K562 (cell line): ENCODE measurements at regions not wholly inside any gene's neighbourhood (a gene's known extent, or its start where the extent isn't known, plus 50 kb on each side); places are given as distances from the start of the nearest gene placed in this dataset.

Experiments
- ATAC-seq: fragments of 200-7000 bp; cut with Tn5 transposase; 3 replicates; pipeline ENCODE4 v1.9.1; 2020; ENCODE audit warnings: moderate library complexity
- BruUV-seq: library from RNA; stranded (reverse); fragments of 400-500 nt; replicated peaks from 2 replicates; lab custom pipeline; 2021; lab: Mats Ljungman, UMichigan
- CTCF ChIA-PET: fragments of 300-600 bp; formaldehyde crosslinking; extraction: SDS; loops from one replicate; lab custom pipeline; 2021; ENCODE audit warnings: low intra/inter-chr PET ratio; lab: Yijun Ruan, JAX
- POLR2A ChIA-PET: fragments of 300-600, 350-650 bp; sonication (Branson Sonifier 250); formaldehyde crosslinking; extraction: SDS; loops from one replicate; lab custom pipeline; 2021; ENCODE audit warnings: antibody characterized with exemption, inconsistent platforms; lab: Yijun Ruan, JAX
- DNase-seq, 4 experiments: peaks; one replicate each; pipeline versions ENCODE4 v3.0.0 to v3.0.0-alpha.2; 2011 to 2018; ENCODE audit warnings: low spot score in 3 of 4, mixed read lengths in 3 of 4; ENCODE audit errors: extremely low read depth in 1 of 4
- FAIRE-seq: peaks from 2 replicates; lab custom pipeline; 2011; peaks lifted over from hg19 to GRCh38; lab: Jason Lieb, UNC
- H2AFZ ChIP-seq: 2 replicates; pipeline ENCODE4 v1.6.0; 2011; ENCODE audit warnings: low read depth, low read length, control low read depth, inconsistent platforms
- H3K27ac ChIP-seq: fragments of 200-600 bp; 3 replicates; pipeline ENCODE4 v1.8.0; 2011; ENCODE audit warnings: low read depth, mild to moderate bottlenecking, control low read depth, inconsistent platforms, low read length, moderate library complexity, mixed read lengths; ENCODE audit errors: extremely low read depth
- H3K27me3 ChIP-seq, 2 experiments: fragments of 300-600 bp in 1 of 2; 2 replicates in 1 of 2; 3 replicates in 1 of 2; pipeline versions ENCODE4 v1.6.0 to v1.8.0; 2011; ENCODE audit warnings: inconsistent platforms in 2 of 2, low read length in 2 of 2, mild to moderate bottlenecking in 1 of 2, mixed read lengths in 1 of 2, moderate library complexity in 1 of 2; ENCODE audit not compliant: control insufficient read depth in 2 of 2, insufficient read depth in 2 of 2
- H3K36me3 ChIP-seq: fragments of 300-600 bp; 3 replicates; pipeline ENCODE4 v1.8.0; 2011; ENCODE audit warnings: mild to moderate bottlenecking, low read length, inconsistent platforms; ENCODE audit not compliant: control insufficient read depth, insufficient read depth
- H3K4me1 ChIP-seq, 2 experiments: fragments of 200-600 bp in 1 of 2; replicated peaks in 1 of 2; 2 replicates in 1 of 2; 3 replicates in 1 of 2; pipeline versions ENCODE4 v1.5.1 to v1.8.0; 2011; ENCODE audit warnings: inconsistent platforms in 2 of 2, low read length in 2 of 2, mild to moderate bottlenecking in 1 of 2, mixed read lengths in 1 of 2, moderate library complexity in 1 of 2; ENCODE audit not compliant: control insufficient read depth in 2 of 2, insufficient read depth in 2 of 2
- H3K4me2 ChIP-seq: 2 replicates; pipeline ENCODE4 v1.6.1; 2011; ENCODE audit warnings: low read length, control low read depth, inconsistent platforms, mixed read lengths; ENCODE audit not compliant: insufficient read depth
- H3K4me3 ChIP-seq: fragments of 200-600 bp; sonication (generic), shearing (Covaris generic); 2 replicates; pipeline ENCODE4 v1.5.1; 2016; ENCODE audit warnings: control low read depth, inconsistent platforms
- H3K79me2 ChIP-seq: fragments of 200-600 bp; 3 replicates; pipeline ENCODE4 v1.8.0; 2011; ENCODE audit warnings: low read length, inconsistent platforms; ENCODE audit not compliant: control insufficient read depth, insufficient read depth
- H3K9ac ChIP-seq, 2 experiments: 2 replicates each; pipeline versions ENCODE4 v1.6.0 to v1.6.1; 2011; ENCODE audit warnings: low read depth in 2 of 2, low read length in 2 of 2, control low read depth in 1 of 2, inconsistent platforms in 1 of 2, mild to moderate bottlenecking in 1 of 2, mixed read lengths in 1 of 2; ENCODE audit not compliant: insufficient read depth in 1 of 2
- H3K9me1 ChIP-seq: one replicate; pipeline ENCODE4 v1.6.0; 2011; ENCODE audit warnings: inconsistent platforms, mild to moderate bottlenecking, low read length, moderate library complexity; ENCODE audit not compliant: control insufficient read depth, insufficient read depth
- H3K9me3 ChIP-seq: replicated peaks from 2 replicates; pipeline ENCODE4 v1.5.1; 2011; ENCODE audit warnings: low read depth, low read length, inconsistent platforms; ENCODE audit not compliant: control insufficient read depth, insufficient read depth
- H4K20me1 ChIP-seq: replicated peaks from 2 replicates; pipeline ENCODE4 v1.6.1; 2011; ENCODE audit warnings: low read length, inconsistent platforms, mixed read lengths; ENCODE audit not compliant: control insufficient read depth, insufficient read depth
- BCLAF1 ChIP-seq, 2 experiments: fragments of 450-650 bp in 1 of 2; IDR thresholded peaks; 2 replicates each; pipeline ENCODE4 v1.6.1; 2011 to 2017; ENCODE audit warnings: low read depth in 2 of 2, antibody characterized with exemption in 1 of 2, borderline replicate concordance in 1 of 2, low read length in 1 of 2, mild to moderate bottlenecking in 1 of 2, mixed read lengths in 1 of 2; ENCODE audit not compliant: control insufficient read depth in 1 of 2
- CEBPB ChIP-seq: fragments of 450-650 bp; IDR thresholded peaks from 2 replicates; pipeline ENCODE4 v1.6.1; 2016; ENCODE audit warnings: missing genetic modification characterization, missing compliant biosample characterization
- DPF2 ChIP-seq: fragments of 450-650 bp; IDR thresholded peaks from 2 replicates; pipeline ENCODE4 v1.6.1; 2016
- EGR1 ChIP-seq: fragments of 450-650 bp; conservative IDR thresholded peaks from 2 replicates; pipeline ENCODE4 v1.6.1; 2017; ENCODE audit warnings: mild to moderate bottlenecking
- FOXK2 ChIP-seq, 2 experiments: fragments of 450-650 bp; IDR thresholded peaks in 1 of 2; conservative IDR thresholded peaks in 1 of 2; 2 replicates each; pipeline ENCODE4 v1.6.1; 2016; ENCODE audit warnings: low read depth in 2 of 2, mild to moderate bottlenecking in 1 of 2
- HDAC1 ChIP-seq, 2 experiments: fragments of 450-650 bp; IDR thresholded peaks; 2 replicates each; pipeline ENCODE4 v1.6.1; 2016 to 2017; ENCODE audit warnings: inconsistent platforms in 1 of 2, mild to moderate bottlenecking in 1 of 2, moderate library complexity in 1 of 2
- JUN ChIP-seq, 2 experiments: sonication (generic) in 1 of 2; formaldehyde crosslinking in 1 of 2; IDR thresholded peaks; 2 replicates each; pipeline versions ENCODE4 v1.6.1 to v1.8.0; 2012 to 2022; ENCODE audit warnings: borderline replicate concordance in 2 of 2, mild to moderate bottlenecking in 2 of 2, improper control_type of control experiment in 1 of 2, low read depth in 1 of 2, low read length in 1 of 2, missing genetic modification reagents in 1 of 2
- MAFF ChIP-seq: IDR thresholded peaks from 2 replicates; pipeline ENCODE4 v1.6.1; 2012; ENCODE audit warnings: low read length, improper control_type of control experiment
- MTA2 ChIP-seq: fragments of 450-650 bp; IDR thresholded peaks from 2 replicates; pipeline ENCODE4 v1.6.1; 2016; ENCODE audit warnings: low read depth
- NELFE ChIP-seq: IDR thresholded peaks from 2 replicates; pipeline ENCODE4 v1.6.1; 2011; ENCODE audit warnings: mild to moderate bottlenecking; ENCODE audit not compliant: insufficient read depth, insufficient read length
- NKRF ChIP-seq: fragments of 450-650 bp; IDR thresholded peaks from 2 replicates; pipeline ENCODE4 v1.6.1; 2016; ENCODE audit warnings: borderline replicate concordance
- PHF20 ChIP-seq: fragments of 450-650 bp; IDR thresholded peaks from 2 replicates; pipeline ENCODE4 v1.6.1; 2018; ENCODE audit not compliant: partially characterized antibody
- RHOXF2B ChIP-seq: fragments of 250-450 bp; sonication (Bioruptor Pico); conservative IDR thresholded peaks from 2 replicates; pipeline ENCODE4 v1.5.1; 2021
- TSHZ1 ChIP-seq: fragments of 250-450 bp; sonication (Bioruptor Pico); IDR thresholded peaks from 2 replicates; pipeline ENCODE4 v1.4.0; 2020; ENCODE audit warnings: mild to moderate bottlenecking, moderate library complexity
- WGBS: fragments of 100-300 bp; shearing (Covaris generic); methylation state at CpG from one replicate; pipeline ENCODE4 v1.1.6; 2016; ENCODE audit warnings: low coverage, mixed read lengths; ENCODE audit not compliant: insufficient coverage; ENCODE audit errors: missing lambda C conversion rate; 5-methylcytosine and 5-hydroxymethylcytosine counted together
- in situ Hi-C: fragments of 300-500 bp; cut with MboI; formaldehyde crosslinking; loops from 4 replicates; pipeline ENCODE4 v1.15.0; 2018; ENCODE audit warnings: inconsistent platforms, mixed read lengths
- intact Hi-C: fragments of 100-400 bp; cut with micrococcal nuclease; formaldehyde crosslinking; loops from 2 replicates; pipeline ENCODE4 v1.14.2; 2022

DNA sequence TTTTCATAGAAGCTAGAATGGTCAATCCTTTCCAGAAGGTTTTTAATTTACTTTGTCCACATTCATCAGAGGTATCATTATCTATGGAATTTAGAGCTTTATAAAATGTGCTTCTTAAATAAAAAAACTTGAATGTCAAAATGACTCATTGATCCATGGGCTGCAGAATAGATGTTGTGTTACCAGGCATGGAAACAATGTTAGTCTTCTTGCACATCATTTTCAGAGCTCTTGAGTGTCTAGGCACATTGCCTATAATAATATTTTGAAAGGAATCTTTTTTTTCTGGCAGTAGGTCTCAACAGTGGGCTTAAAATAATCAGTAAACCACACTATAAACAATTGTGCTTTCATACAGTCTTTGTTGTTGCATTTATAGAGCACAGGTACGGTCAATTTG lies 200.3 kb downstream of the FAT4 start:
- FAIRE-seq, result no peak
- Histone ChIP-seq H3K36me3 (no peaks in the 10 kb centered on the region), H2AFZ (no peak overlapping the region), H4K20me1 (no peaks in the 10 kb centered on the region), H3K4me2 (no peak overlapping the region), H3K79me2 (no peaks in the 10 kb centered on the region), H3K9ac (no peak overlapping the region), H3K9me3 (no peaks in the 10 kb centered on the region), H3K9me1 (no peaks in the 10 kb centered on the region), H3K27ac (no peak overlapping the region), H3K27me3 (no peaks in the 10 kb centered on the region), H3K4me3 (no peak overlapping the region), H3K4me1 (no peaks in the 10 kb centered on the region)
- no peak for ATAC-seq
- no TSS peak for BruUV-seq
- ChIA-PET CTCF (no interaction called here), POLR2A (no interaction called here)
- in situ Hi-C loops (no loop called here), intact Hi-C loops (no loop called here)
- 0% methylated on average over 1 of the region's 1 CpG for WGBS
- no peak for TF ChIP-seq CEBPB (tag)
- no peak for TF ChIP-seq FOXK2 (conservative IDR thresholded peaks at IDR 0.05 in 1 of 2, IDR thresholded peaks at IDR 0.05 in 1 of 2; ENCODE audit: low read depth in 2 of 2)
- TF ChIP-seq MTA2, result no peak
- no peak for TF ChIP-seq HDAC1 (IDR thresholded peaks at IDR 0.05)
- TF ChIP-seq TSHZ1 (CRISPR knock-in tag), result no peak
- TF ChIP-seq BCLAF1 (IDR thresholded peaks at IDR 0.05; ENCODE audit: borderline replicate concordance in 1 of 2, control insufficient read depth in 1 of 2, low read depth in 2 of 2, low read length in 1 of 2), result no peak
- TF ChIP-seq DPF2, result no peak
- TF ChIP-seq MAFF, result no peak
- no peak for TF ChIP-seq NELFE
- TF ChIP-seq JUN (IDR thresholded peaks at IDR 0.05; ENCODE audit: borderline replicate concordance, low read depth, low read length), result no peak
- no peak for TF ChIP-seq JUN (CRISPR knock-in tag; IDR thresholded peaks at IDR 0.05; ENCODE audit: borderline replicate concordance)
- TF ChIP-seq PHF20, result no peak
- TF ChIP-seq RHOXF2B (CRISPR knock-in tag), result no peak
- no peak for TF ChIP-seq NKRF
- no peak for TF ChIP-seq EGR1
- DNase-seq, result no peak
